PC-3 (cell line): ENCODE measurements at regions not wholly inside any gene's neighbourhood (a gene's known extent, or its start where the extent isn't known, plus 50 kb on each side); places are given as distances from the start of the nearest gene placed in this dataset.

Source experiments
- ATAC-seq: fragments of 200-7000 bp; cut with Tn5 transposase; 2 replicates; pipeline ENCODE4 v1.9.1; 2020; ENCODE audit warnings: mild to moderate bottlenecking, moderate library complexity
- BruUV-seq: library from RNA; stranded (reverse); fragments of 400-500 nt; replicated peaks from 2 replicates; lab custom pipeline; 2021; lab: Mats Ljungman, UMichigan
- CTCF ChIA-PET: fragments of 300-600 bp; sonication (Branson Sonifier 250); formaldehyde crosslinking; loops from one replicate; lab custom pipeline; 2022; ENCODE audit warnings: antibody characterized with exemption; lab: Charles Lee
- POLR2A ChIA-PET: fragments of 300-600 bp; sonication (Branson Sonifier 250); formaldehyde crosslinking; loops from one replicate; lab custom pipeline; 2022; ENCODE audit warnings: antibody characterized with exemption; ENCODE audit not compliant: unreplicated experiment; lab: Charles Lee
- DNase-seq: peaks from one replicate; pipeline ENCODE4 v3.0.0-alpha.2; 2015
- H2AFZ ChIP-seq: fragments of 300-600 bp; sonication (generic); 2 replicates; pipeline ENCODE4 v1.6.0; 2016; ENCODE audit warnings: antibody characterized with exemption, low read length
- H3F3A ChIP-seq: fragments of 300-600 bp; sonication (generic); one replicate; pipeline ENCODE4 v1.6.0; 2017; ENCODE audit warnings: antibody characterized with exemption, low read length, control low read depth, mild to moderate bottlenecking; ENCODE audit not compliant: unreplicated experiment
- H3K27ac ChIP-seq: fragments of 300-600 bp; sonication (generic); 2 replicates; pipeline ENCODE4 v1.5.1; 2016; ENCODE audit warnings: mild to moderate bottlenecking, low read length
- H3K27me3 ChIP-seq: fragments of 300-600 bp; sonication (generic); 2 replicates; pipeline ENCODE4 v1.6.1; 2016; ENCODE audit warnings: low read length, mixed read lengths
- H3K36me3 ChIP-seq: fragments of 300-600 bp; sonication (generic); 2 replicates; pipeline ENCODE4 v1.6.1; 2016; ENCODE audit warnings: low read depth, mixed run types, low read length, mixed read lengths
- H3K4me1 ChIP-seq: fragments of 300-600 bp; sonication (generic); 2 replicates; pipeline ENCODE4 v1.5.1; 2016; ENCODE audit warnings: low read length; ENCODE audit not compliant: insufficient read depth
- H3K4me2 ChIP-seq: fragments of 300-600 bp; sonication (generic); 2 replicates; pipeline ENCODE4 v1.6.0; 2016; ENCODE audit warnings: low read length
- H3K4me3 ChIP-seq: fragments of 300-600 bp; sonication (generic); 2 replicates; pipeline ENCODE4 v1.5.1; 2016; ENCODE audit warnings: mild to moderate bottlenecking, low read length, mixed read lengths
- H3K79me2 ChIP-seq: fragments of 300-600 bp; sonication (generic); 2 replicates; pipeline ENCODE4 v1.6.1; 2017; ENCODE audit warnings: low read length, mixed read lengths
- H3K9ac ChIP-seq: fragments of 300-600 bp; sonication (generic); 2 replicates; pipeline ENCODE4 v1.6.0; 2016; ENCODE audit warnings: mild to moderate bottlenecking, low read length
- H3K9me2 ChIP-seq: fragments of 300-600 bp; sonication (generic); replicated peaks from 2 replicates; pipeline ENCODE4 v1.6.1; 2016; ENCODE audit warnings: mixed run types, low read length, mixed read lengths
- H3K9me3 ChIP-seq: fragments of 300-600 bp; sonication (generic); 2 replicates; pipeline ENCODE4 v1.6.1; 2016; ENCODE audit warnings: low read length, mixed read lengths
- H4K20me1 ChIP-seq: fragments of 300-600 bp; sonication (generic); 2 replicates; pipeline ENCODE4 v1.6.1; 2016; ENCODE audit warnings: low read length, mixed read lengths
- CTCF ChIP-seq: fragments of 300-600 bp; sonication (generic); conservative IDR thresholded peaks from 2 replicates; pipeline ENCODE4 v1.5.1; 2017; ENCODE audit warnings: antibody characterized with exemption, low read depth, mild to moderate bottlenecking, low read length
- EZH2 ChIP-seq: fragments of 300-600 bp; sonication (generic); IDR thresholded peaks from one replicate; pipeline ENCODE4 v1.6.1; 2017; ENCODE audit warnings: antibody characterized with exemption, mild to moderate bottlenecking, low read length; ENCODE audit not compliant: unreplicated experiment
- EZH2phosphoT487 ChIP-seq: fragments of 300-600 bp; sonication (generic); IDR thresholded peaks from 2 replicates; pipeline ENCODE4 v1.6.1; 2018; ENCODE audit warnings: mild to moderate bottlenecking, antibody characterized with exemption, low read length, borderline replicate concordance
- intact Hi-C: fragments of 100-400 bp; cut with micrococcal nuclease; formaldehyde crosslinking; loops from 2 replicates; pipeline ENCODE4 v1.9.0; 2023

- Histone ChIP-seq H3K27ac (no peak overlapping the region), H3K9me3 (no peaks in the 10 kb centered on the region), H3K27me3 (no peaks in the 10 kb centered on the region), H3K4me1 (peaks cover 13% of the 10 kb centered on the region), H3K4me3 (no peak overlapping the region), H3K79me2 (no peaks in the 10 kb centered on the region), H3K9me2 (no peaks in the 10 kb centered on the region), H4K20me1 (no peaks in the 10 kb centered on the region), H3F3A (peaks cover 2% of the 10 kb centered on the region), H2AFZ (no peak overlapping the region), H3K9ac (no peak overlapping the region), H3K4me2 (no peak overlapping the region), H3K36me3 (no peaks in the 10 kb centered on the region)
- ChIA-PET CTCF (no interaction called here), POLR2A (no interaction called here)
- ATAC-seq (no peak), DNase-seq (no peak)
- BruUV-seq, result no TSS peak
- intact Hi-C loops, result no loop called here
- TF ChIP-seq EZH2phosphoT487 (no peak), EZH2 (no peak), CTCF (no peak)
These were observed 275.6 kb downstream of the SLC7A11 start for GRCh38 chr4:137966504-137966903.

- H3K9me3 ChIP-seq, result no peaks in the 10 kb centered on the region
- TF ChIP-seq EZH2phosphoT487 (no peak), EZH2 (no peak), CTCF (no peak)
- peak overlapping the region; percentile 29 for H3K4me3 ChIP-seq
- H3K27ac ChIP-seq, result peak overlapping the region; percentile 98
- H3K9ac ChIP-seq, result peak overlapping the region; percentile 66
- H3K4me1 ChIP-seq, result peaks cover 42% of the 10 kb centered on the region
- intact Hi-C loops, result no loop called here
- H3K79me2 ChIP-seq, result no peaks in the 10 kb centered on the region
- ChIA-PET CTCF (no interaction called here), POLR2A (no interaction called here)
- no peaks in the 10 kb centered on the region for H3K36me3 ChIP-seq
- DNase-seq, result peak; percentile 73
- H3K4me2 ChIP-seq, result peak overlapping the region; percentile 77
- H3K27me3 ChIP-seq, result no peaks in the 10 kb centered on the region
- H3K9me2 ChIP-seq, result no peaks in the 10 kb centered on the region
- peaks cover 5% of the 10 kb centered on the region for H3F3A ChIP-seq
- no TSS peak for BruUV-seq
- no peaks in the 10 kb centered on the region for H4K20me1 ChIP-seq
- ATAC-seq, result peak; percentile 78
- H2AFZ ChIP-seq, result peak overlapping the region; percentile 56; the same call in 1 of the 2 replicates
These were observed 281.1 kb downstream of the SLC7A11 start for GRCh38 chr4:137961051-137961438.

GRCh38 chr4:137960371-137961050 lies 281.6 kb downstream of the SLC7A11 start:
- ATAC-seq (peak; percentile 91), DNase-seq (peak; percentile 76)
- peaks cover 47% of the 10 kb centered on the region for H3K4me1 ChIP-seq
- peak overlapping the region; percentile 56; the same call in 1 of the 2 replicates for H2AFZ ChIP-seq
- intact Hi-C loops, result no loop called here
- peak overlapping the region; percentile 66 for H3K9ac ChIP-seq
- ChIA-PET CTCF (no interaction called here), POLR2A (interaction anchor here (0.7 kb wide), 1 partner anchor 12 kb away, joined by 6 read pairs; no protein-coding TSS in a partner anchor)
- H3K4me2 ChIP-seq, result peak overlapping the region; percentile 77
- no peaks in the 10 kb centered on the region for H3K27me3 ChIP-seq
- H3F3A ChIP-seq, result peaks cover 5% of the 10 kb centered on the region
- peak overlapping the region; percentile 29 for H3K4me3 ChIP-seq
- no peaks in the 10 kb centered on the region for H3K9me2 ChIP-seq
- H3K36me3 ChIP-seq, result no peaks in the 10 kb centered on the region
- H3K79me2 ChIP-seq, result no peaks in the 10 kb centered on the region
- no peaks in the 10 kb centered on the region for H4K20me1 ChIP-seq
- no peaks in the 10 kb centered on the region for H3K9me3 ChIP-seq
- BruUV-seq, result no TSS peak
- H3K27ac ChIP-seq, result peak overlapping the region; percentile 98
- TF ChIP-seq CTCF, result no peak
- no peak for TF ChIP-seq EZH2
- TF ChIP-seq EZH2phosphoT487, result no peak
